Omental fat pad (tissue), 3 donors: ENCODE measurements at regions not wholly inside any gene's neighbourhood (a gene's known extent, or its start where the extent isn't known, plus 50 kb on each side); places are given as distances from the start of the nearest gene placed in this dataset.

Source experiments
- ATAC-seq: fragments of 150-250 bp; one replicate; pipeline ENCODE4 v1.9.1; 2016; ENCODE audit warnings: mild to moderate bottlenecking, moderate library complexity; ENCODE audit not compliant: low FRiP score
- DNase-seq: peaks from one replicate; pipeline ENCODE4 v3.0.0-alpha.2; 2019; ENCODE audit warnings: low spot score
- CTCF ChIP-seq, 3 donors: fragments of 450-650 bp; IDR thresholded peaks; one replicate each; pipeline ENCODE4 v1.5.1; 2016 to 2017; ENCODE audit warnings: antibody characterized with exemption in 3 of 3, mild to moderate bottlenecking in 3 of 3, moderate library complexity in 2 of 3

GRCh38 chr2:128925631-128926030 lies 607.0 kb upstream of the HS6ST1 start:
- no peak for DNase-seq

GRCh38 chr2:128930101-128930500 lies 611.4 kb upstream of the HS6ST1 start:
- no peak for TF ChIP-seq CTCF (IDR thresholded peaks at IDR 0.05)
- ATAC-seq, result no peak
- DNase-seq, result no peak

More at GRCh38 chr2:128925631-128926030, 607.0 kb upstream of the HS6ST1 start:
- TF ChIP-seq CTCF (IDR thresholded peaks at IDR 0.05), result no peak
- ATAC-seq, result no peak

- no peak for TF ChIP-seq CTCF (IDR thresholded peaks at IDR 0.05)
- ATAC-seq, result no peak
Measured at GRCh38 chr2:128940378-128940777, 621.7 kb upstream of the HS6ST1 start.

GRCh38 chr2:128941751-128942150 lies 623.1 kb upstream of the HS6ST1 start:
- ATAC-seq (no peak), DNase-seq (no peak)
- TF ChIP-seq CTCF (IDR thresholded peaks at IDR 0.05), result no peak

More at GRCh38 chr2:128940378-128940777, 621.7 kb upstream of the HS6ST1 start:
- no peak for DNase-seq

GRCh38 chr2:128949360-128949759 lies 630.7 kb upstream of the HS6ST1 start:
- TF ChIP-seq CTCF (IDR thresholded peaks at IDR 0.05), result no peak
- ATAC-seq, result no peak
- no peak for DNase-seq

GRCh38 chr2:128950758-128951157 lies 632.1 kb upstream of the HS6ST1 start:
- no peak for TF ChIP-seq CTCF (IDR thresholded peaks at IDR 0.05)
- no peak for DNase-seq
- no peak for ATAC-seq

GRCh38 chr2:128958241-128958640 lies 639.6 kb upstream of the HS6ST1 start:
- DNase-seq (no peak), ATAC-seq (no peak)
- no peak for TF ChIP-seq CTCF (IDR thresholded peaks at IDR 0.05)
